ENCODE measurements at regions not wholly inside any gene's neighbourhood (a gene's known extent, or its start where the extent isn't known, plus 50 kb on each side); places are given as distances from the start of the nearest gene placed in this dataset.

DNA sequence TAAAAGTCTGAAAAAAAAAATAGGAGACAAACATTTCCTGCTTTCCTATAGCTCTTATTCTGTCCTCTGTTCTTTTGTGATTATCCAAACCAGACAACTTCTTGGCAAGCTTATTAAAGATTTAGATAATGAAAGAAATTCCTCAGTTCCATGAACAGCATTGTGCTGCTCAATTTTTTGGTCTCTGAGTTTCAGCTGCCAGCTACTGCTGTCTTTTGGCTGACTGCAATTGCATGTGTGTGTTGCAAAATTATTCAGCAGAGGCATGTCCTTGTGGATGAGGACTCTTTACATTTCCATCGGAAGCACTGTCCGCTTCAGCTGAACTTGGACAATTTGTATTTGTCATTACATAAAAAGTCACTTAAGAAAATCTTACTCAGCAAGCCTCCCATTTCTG lies 397.3 kb upstream of the RASGRP1 start:
- H3K36me3 ChIP-seq (ENCODE audit: control insufficient read depth, insufficient read depth, low read length), result no peaks in the 10 kb centered on the region
- H3K9ac ChIP-seq (ENCODE audit: low read length), result no peak overlapping the region
- no peak overlapping the region for H3K27ac ChIP-seq (ENCODE audit: low read depth, low read length)
- no peaks in the 10 kb centered on the region for H3K4me1 ChIP-seq (ENCODE audit: control insufficient read depth, insufficient read depth, low read length)
- no peaks in the 10 kb centered on the region for H3K27me3 ChIP-seq (ENCODE audit: control insufficient read depth, insufficient read depth, low read length)
- no peak overlapping the region for H3K4me3 ChIP-seq (ENCODE audit: low read depth, low read length)
- H3K9me3 ChIP-seq (ENCODE audit: control insufficient read depth, insufficient read depth, low read depth, low read length), result no peaks in the 10 kb centered on the region

DNA sequence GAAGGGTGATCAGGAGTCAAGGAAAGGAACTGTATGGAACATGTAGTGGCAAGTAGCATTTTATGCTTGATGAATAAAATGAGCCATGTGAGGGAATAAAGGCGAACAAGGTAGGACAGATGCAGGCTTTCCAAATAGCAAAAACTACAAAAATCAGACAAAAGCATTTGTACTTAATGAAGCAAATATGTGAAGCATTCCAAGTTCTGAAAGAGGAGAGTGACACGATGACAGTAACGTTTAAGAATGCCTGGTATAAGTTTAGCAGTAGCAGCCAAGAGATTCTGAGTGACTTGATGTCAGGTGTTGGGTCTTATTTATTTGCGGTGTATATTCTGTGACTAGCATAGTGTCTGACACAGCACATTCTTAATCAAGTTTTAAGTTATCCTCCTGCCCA lies 408.2 kb upstream of the RASGRP1 start:
- Histone ChIP-seq H3K4me3 (ENCODE audit: low read depth, low read length) (no peak overlapping the region), H3K27ac (ENCODE audit: low read depth, low read length) (no peak overlapping the region)

DNA sequence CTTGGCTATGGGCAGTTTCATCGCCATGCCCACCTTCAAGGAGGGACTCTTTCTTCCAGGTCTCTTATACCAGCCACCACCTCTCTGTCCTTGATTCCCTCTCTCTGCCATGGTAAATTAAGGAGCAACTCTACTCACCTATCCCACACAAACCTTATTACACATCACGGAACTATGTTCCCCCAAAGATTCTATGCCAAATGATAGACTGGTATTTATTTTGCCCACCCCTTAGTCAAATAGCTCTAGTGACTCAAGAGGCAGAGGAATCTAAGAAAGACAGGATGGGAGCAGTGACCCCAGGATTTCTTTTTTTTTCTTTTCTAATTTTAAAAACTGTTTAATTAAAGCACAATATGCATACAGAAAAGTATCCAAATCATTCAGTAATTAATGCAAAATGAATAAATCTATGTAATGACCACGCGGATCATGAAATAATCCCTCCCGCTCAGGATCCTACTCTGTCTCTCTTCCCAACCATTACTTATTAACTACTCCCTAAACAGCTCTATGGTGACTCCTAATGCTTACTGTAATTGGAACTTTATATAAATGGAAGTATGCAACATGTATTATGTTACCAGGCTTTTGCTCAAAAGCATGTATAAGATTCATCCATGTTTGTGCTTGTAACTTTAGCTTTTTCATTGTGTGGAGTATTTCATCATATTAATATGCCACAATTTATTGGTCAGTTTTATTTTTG lies 410.8 kb upstream of the RASGRP1 start:
- H3K27me3 ChIP-seq (ENCODE audit: control insufficient read depth, insufficient read depth, low read length), result no peaks in the 10 kb centered on the region
- H3K27ac ChIP-seq (ENCODE audit: low read depth, low read length), result no peak overlapping the region
- H3K9ac ChIP-seq (ENCODE audit: low read length), result no peak overlapping the region
- H3K4me1 ChIP-seq (ENCODE audit: control insufficient read depth, insufficient read depth, low read length), result no peaks in the 10 kb centered on the region
- no peaks in the 10 kb centered on the region for H3K36me3 ChIP-seq (ENCODE audit: control insufficient read depth, insufficient read depth, low read length)
- no peak overlapping the region for H3K4me3 ChIP-seq (ENCODE audit: low read depth, low read length)
- peaks cover 3% of the 10 kb centered on the region; the same call in 1 of the 2 replicates for H3K9me3 ChIP-seq (ENCODE audit: control insufficient read depth, insufficient read depth, low read depth, low read length)

More for the DNA sequence above, 408.2 kb upstream of the RASGRP1 start:
- no peaks in the 10 kb centered on the region for H3K27me3 ChIP-seq (ENCODE audit: control insufficient read depth, insufficient read depth, low read length)
- no peaks in the 10 kb centered on the region for H3K36me3 ChIP-seq (ENCODE audit: control insufficient read depth, insufficient read depth, low read length)
- H3K4me1 ChIP-seq (ENCODE audit: control insufficient read depth, insufficient read depth, low read length), result no peaks in the 10 kb centered on the region
- H3K9ac ChIP-seq (ENCODE audit: low read length), result no peak overlapping the region
- peaks cover 3% of the 10 kb centered on the region; the same call in 1 of the 2 replicates for H3K9me3 ChIP-seq (ENCODE audit: control insufficient read depth, insufficient read depth, low read depth, low read length)

DNA sequence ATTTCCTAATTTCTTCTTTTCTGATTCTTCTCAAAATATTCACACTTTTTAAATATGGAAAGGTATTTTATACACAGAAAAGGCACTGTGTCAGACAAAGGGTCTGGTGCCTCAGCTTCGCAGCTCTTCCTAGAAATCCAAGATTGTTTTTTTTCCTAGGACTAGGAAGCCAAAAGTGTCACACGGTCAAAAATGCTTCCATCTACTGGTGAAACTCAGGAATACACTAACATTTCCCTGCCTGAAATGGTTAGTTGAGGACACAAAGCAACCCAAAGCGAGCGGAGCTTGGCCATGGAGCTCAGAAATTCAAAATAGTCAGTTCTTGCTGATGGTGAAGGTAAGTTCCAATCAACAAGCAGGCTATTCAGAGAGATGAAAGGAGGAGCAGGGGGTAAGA lies 426.5 kb upstream of the RASGRP1 start:
- Histone ChIP-seq H3K4me1 (ENCODE audit: control insufficient read depth, insufficient read depth, low read length) (no peaks in the 10 kb centered on the region), H3K27me3 (ENCODE audit: control insufficient read depth, insufficient read depth, low read length) (no peaks in the 10 kb centered on the region), H3K9ac (ENCODE audit: low read length) (no peak overlapping the region), H3K9me3 (ENCODE audit: control insufficient read depth, insufficient read depth, low read depth, low read length) (no peaks in the 10 kb centered on the region), H3K27ac (ENCODE audit: low read depth, low read length) (no peak overlapping the region), H3K36me3 (ENCODE audit: control insufficient read depth, insufficient read depth, low read length) (no peaks in the 10 kb centered on the region), H3K4me3 (ENCODE audit: low read depth, low read length) (no peak overlapping the region)

DNA sequence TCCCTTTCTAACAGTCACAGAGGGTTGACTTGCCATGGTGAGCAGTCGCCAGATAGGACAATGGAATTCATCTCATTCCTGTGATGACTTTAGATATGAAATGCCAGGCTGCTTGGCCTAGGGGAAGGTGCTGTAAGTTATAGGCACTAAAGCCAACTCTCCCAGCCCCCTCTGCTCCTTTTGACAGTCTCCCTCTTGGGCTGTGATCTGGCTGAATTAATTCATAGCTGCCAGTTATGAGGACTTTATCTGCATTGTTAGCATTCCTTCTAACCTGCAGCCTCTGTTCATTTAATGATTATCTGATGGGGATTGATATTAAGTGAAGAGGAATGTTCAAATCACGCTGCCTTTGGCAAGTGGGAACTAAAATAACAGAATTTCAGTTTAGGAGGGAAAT lies 427.1 kb upstream of the RASGRP1 start:
- Histone ChIP-seq H3K27me3 (ENCODE audit: control insufficient read depth, insufficient read depth, low read length) (no peaks in the 10 kb centered on the region), H3K36me3 (ENCODE audit: control insufficient read depth, insufficient read depth, low read length) (no peaks in the 10 kb centered on the region), H3K4me1 (ENCODE audit: control insufficient read depth, insufficient read depth, low read length) (no peaks in the 10 kb centered on the region), H3K4me3 (ENCODE audit: low read depth, low read length) (no peak overlapping the region), H3K9ac (ENCODE audit: low read length) (no peak overlapping the region), H3K27ac (ENCODE audit: low read depth, low read length) (no peak overlapping the region), H3K9me3 (ENCODE audit: control insufficient read depth, insufficient read depth, low read depth, low read length) (no peaks in the 10 kb centered on the region)

DNA sequence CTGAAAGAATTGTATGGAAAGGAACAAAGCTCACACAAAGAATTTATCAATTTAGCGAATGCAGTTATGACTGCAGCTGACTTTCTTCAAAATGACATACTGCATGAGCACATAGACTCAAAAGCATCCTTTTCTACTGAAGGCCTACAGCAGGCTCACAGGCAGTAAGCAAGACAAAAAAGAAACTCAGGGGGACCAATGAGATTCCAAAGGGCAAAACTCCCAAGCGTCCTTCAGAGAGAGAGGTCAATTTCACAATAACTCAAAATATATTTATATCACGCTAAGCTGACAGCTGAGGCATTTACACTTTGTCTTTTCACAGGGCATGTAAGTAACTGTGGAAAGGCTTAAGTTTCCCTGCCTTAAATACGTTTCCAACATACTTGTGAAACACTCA lies 427.9 kb upstream of the RASGRP1 start:
- Histone ChIP-seq H3K27me3 (ENCODE audit: control insufficient read depth, insufficient read depth, low read length) (no peaks in the 10 kb centered on the region), H3K36me3 (ENCODE audit: control insufficient read depth, insufficient read depth, low read length) (no peaks in the 10 kb centered on the region), H3K9me3 (ENCODE audit: control insufficient read depth, insufficient read depth, low read depth, low read length) (no peaks in the 10 kb centered on the region), H3K27ac (ENCODE audit: low read depth, low read length) (no peak overlapping the region), H3K9ac (ENCODE audit: low read length) (no peak overlapping the region), H3K4me1 (ENCODE audit: control insufficient read depth, insufficient read depth, low read length) (no peaks in the 10 kb centered on the region), H3K4me3 (ENCODE audit: low read depth, low read length) (no peak overlapping the region)

DNA sequence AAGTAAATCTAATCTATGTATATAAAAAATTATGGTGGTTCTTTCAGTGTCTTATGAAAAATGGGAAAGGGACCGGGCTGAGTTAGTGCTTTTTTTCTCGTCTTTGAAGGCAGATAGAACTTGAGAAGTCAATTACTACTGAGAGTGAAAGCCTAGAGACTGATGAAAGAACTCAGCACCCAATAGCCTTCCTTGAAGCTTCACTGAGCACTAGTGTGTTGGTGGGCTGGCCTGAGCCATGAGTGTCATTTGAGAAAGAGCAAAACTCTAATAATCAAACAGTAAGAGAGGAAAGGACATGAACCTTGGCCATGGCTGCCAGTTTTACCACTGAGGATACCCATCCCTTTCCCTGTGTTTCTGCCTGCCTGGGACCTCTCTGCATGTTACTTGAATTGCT lies 428.3 kb upstream of the RASGRP1 start:
- Histone ChIP-seq H3K4me3 (ENCODE audit: low read depth, low read length) (no peak overlapping the region), H3K9me3 (ENCODE audit: control insufficient read depth, insufficient read depth, low read depth, low read length) (no peaks in the 10 kb centered on the region), H3K36me3 (ENCODE audit: control insufficient read depth, insufficient read depth, low read length) (no peaks in the 10 kb centered on the region), H3K4me1 (ENCODE audit: control insufficient read depth, insufficient read depth, low read length) (no peaks in the 10 kb centered on the region), H3K9ac (ENCODE audit: low read length) (no peak overlapping the region), H3K27ac (ENCODE audit: low read depth, low read length) (no peak overlapping the region), H3K27me3 (ENCODE audit: control insufficient read depth, insufficient read depth, low read length) (no peaks in the 10 kb centered on the region)

DNA sequence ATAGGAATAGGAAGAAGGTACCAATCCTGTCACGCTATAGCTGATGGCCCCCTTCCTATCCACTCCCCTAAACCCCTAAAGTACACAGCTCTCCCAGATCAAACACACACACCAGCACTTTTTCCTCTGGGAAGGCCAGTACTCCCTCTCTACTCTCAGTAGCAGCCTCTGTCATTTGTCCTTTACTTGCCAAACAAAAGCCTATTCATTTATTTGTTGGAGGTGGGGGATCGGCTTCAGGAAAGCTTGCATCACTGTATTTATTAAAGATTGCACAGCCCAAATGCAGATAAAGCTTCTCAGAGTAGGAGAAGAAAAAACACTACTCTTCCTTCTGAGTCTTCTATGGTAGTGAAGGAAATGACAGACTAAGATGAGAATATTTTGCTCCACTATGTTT lies 429.7 kb upstream of the RASGRP1 start:
- no peak overlapping the region for H3K4me3 ChIP-seq (ENCODE audit: low read depth, low read length)
- no peaks in the 10 kb centered on the region for H3K9me3 ChIP-seq (ENCODE audit: control insufficient read depth, insufficient read depth, low read depth, low read length)
- H3K27ac ChIP-seq (ENCODE audit: low read depth, low read length), result no peak overlapping the region
- no peaks in the 10 kb centered on the region for H3K36me3 ChIP-seq (ENCODE audit: control insufficient read depth, insufficient read depth, low read length)
- no peak overlapping the region for H3K9ac ChIP-seq (ENCODE audit: low read length)
- H3K4me1 ChIP-seq (ENCODE audit: control insufficient read depth, insufficient read depth, low read length), result no peaks in the 10 kb centered on the region
- H3K27me3 ChIP-seq (ENCODE audit: control insufficient read depth, insufficient read depth, low read length), result no peaks in the 10 kb centered on the region

DNA sequence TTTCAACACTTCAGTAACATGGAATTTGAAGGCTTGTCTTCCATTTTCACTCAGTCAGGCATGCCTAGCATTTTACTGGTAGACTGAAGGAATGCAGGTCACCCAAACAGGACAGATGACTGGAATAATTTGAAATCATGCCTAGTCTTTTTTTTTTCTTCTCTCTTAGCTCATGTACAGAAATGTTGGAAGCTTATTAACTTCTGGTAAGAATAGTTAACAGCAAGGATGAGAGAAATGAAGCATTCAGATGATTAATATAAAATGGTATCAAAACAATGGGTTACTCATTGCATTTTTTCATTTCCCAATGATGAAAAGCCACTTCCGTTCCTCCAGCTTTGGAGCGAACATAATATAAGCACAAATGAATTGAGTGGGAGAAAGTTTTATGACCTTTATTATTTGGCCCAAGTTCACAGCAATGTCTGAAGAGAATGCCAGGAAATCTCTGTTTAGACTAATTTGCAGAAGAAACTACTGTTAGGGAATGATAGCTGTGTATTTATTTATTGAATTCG lies 431.6 kb upstream of the RASGRP1 start:
- H3K27ac ChIP-seq (ENCODE audit: low read depth, low read length), result no peak overlapping the region
- no peak overlapping the region for H3K4me3 ChIP-seq (ENCODE audit: low read depth, low read length)
- no peaks in the 10 kb centered on the region for H3K9me3 ChIP-seq (ENCODE audit: control insufficient read depth, insufficient read depth, low read depth, low read length)

DNA sequence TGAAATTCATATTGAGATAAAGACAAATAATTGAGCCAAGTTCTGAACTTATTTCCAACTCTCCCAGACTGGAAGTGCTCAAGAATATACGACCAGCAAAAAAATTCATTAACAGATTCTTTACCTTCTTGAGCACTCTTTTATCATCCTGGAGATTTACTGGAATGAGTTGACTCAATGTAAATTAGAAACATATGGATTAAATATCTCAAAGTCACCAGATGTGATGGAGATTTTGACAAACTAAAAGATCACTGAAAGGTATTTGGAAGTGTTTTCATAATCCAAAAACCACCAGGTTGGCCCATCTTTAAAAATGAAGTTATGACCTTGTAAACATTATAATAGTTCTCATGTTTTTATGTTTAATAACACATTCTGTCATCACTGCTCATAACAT lies 433.2 kb upstream of the RASGRP1 start:
- Histone ChIP-seq H3K4me1 (ENCODE audit: control insufficient read depth, insufficient read depth, low read length) (no peaks in the 10 kb centered on the region), H3K27ac (ENCODE audit: low read depth, low read length) (no peak overlapping the region)

More for the DNA sequence above, 431.6 kb upstream of the RASGRP1 start:
- Histone ChIP-seq H3K4me1 (ENCODE audit: control insufficient read depth, insufficient read depth, low read length) (no peaks in the 10 kb centered on the region), H3K36me3 (ENCODE audit: control insufficient read depth, insufficient read depth, low read length) (no peaks in the 10 kb centered on the region), H3K27me3 (ENCODE audit: control insufficient read depth, insufficient read depth, low read length) (no peaks in the 10 kb centered on the region), H3K9ac (ENCODE audit: low read length) (no peak overlapping the region)

DNA sequence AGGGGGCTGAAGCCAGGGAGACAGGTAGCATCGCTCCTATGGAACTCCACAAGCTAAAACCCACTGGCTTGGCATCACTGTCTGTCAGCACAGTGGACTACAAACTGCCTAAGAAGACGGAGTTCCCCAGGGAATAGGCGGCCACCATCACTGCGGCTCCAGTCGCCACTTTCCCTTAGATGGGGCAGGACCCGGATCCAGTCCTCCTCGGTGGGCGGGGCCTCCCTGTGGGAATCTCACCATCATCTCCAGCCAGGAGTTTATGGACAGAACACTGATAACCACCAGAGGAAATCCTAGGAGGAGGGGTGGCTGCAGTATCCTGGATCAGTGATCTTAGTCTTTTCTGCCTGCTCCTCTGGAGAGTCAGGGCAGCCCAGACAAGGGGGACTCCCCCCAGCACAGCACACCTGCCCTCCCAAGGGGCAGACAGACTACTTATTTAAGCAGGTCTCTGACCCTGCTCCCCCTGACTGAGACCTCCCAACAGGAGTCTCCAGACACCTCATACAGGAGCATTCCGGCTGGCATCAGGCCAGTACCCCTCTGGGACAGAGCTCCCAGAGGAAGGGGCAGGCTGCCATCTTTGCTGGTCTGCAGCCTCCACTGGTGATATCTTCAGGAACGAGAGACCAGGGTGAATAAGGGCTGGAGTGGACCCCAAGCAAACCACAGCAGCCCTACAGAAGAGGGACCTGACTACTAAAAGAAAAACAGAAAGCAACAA lies 435.6 kb upstream of the RASGRP1 start:
- H3K36me3 ChIP-seq (ENCODE audit: control insufficient read depth, insufficient read depth, low read length), result no peaks in the 10 kb centered on the region
- H3K4me3 ChIP-seq (ENCODE audit: low read depth, low read length), result no peak overlapping the region
- H3K27ac ChIP-seq (ENCODE audit: low read depth, low read length), result no peak overlapping the region
- H3K9ac ChIP-seq (ENCODE audit: low read length), result no peak overlapping the region
- no peaks in the 10 kb centered on the region for H3K27me3 ChIP-seq (ENCODE audit: control insufficient read depth, insufficient read depth, low read length)
- no peaks in the 10 kb centered on the region for H3K9me3 ChIP-seq (ENCODE audit: control insufficient read depth, insufficient read depth, low read depth, low read length)
- H3K4me1 ChIP-seq (ENCODE audit: control insufficient read depth, insufficient read depth, low read length), result no peaks in the 10 kb centered on the region

More for the DNA sequence above, 433.2 kb upstream of the RASGRP1 start:
- no peaks in the 10 kb centered on the region for H3K27me3 ChIP-seq (ENCODE audit: control insufficient read depth, insufficient read depth, low read length)
- no peaks in the 10 kb centered on the region for H3K9me3 ChIP-seq (ENCODE audit: control insufficient read depth, insufficient read depth, low read depth, low read length)
- H3K36me3 ChIP-seq (ENCODE audit: control insufficient read depth, insufficient read depth, low read length), result no peaks in the 10 kb centered on the region
- no peak overlapping the region for H3K9ac ChIP-seq (ENCODE audit: low read length)
- no peak overlapping the region for H3K4me3 ChIP-seq (ENCODE audit: low read depth, low read length)

Measured in HUES6 (cell line).